ENCODE measurements at regions not wholly inside any gene's neighbourhood (a gene's known extent, or its start where the extent isn't known, plus 50 kb on each side); places are given as distances from the start of the nearest gene placed in this dataset.

- TF ChIP-seq CTCF (IDR thresholded peaks at IDR 0.05) (no peak), POLR2AphosphoS5 (IDR thresholded peaks at IDR 0.05; ENCODE audit: low read depth, low read length) (no peak), REST (IDR thresholded peaks at IDR 0.05; ENCODE audit: insufficient read depth in 1 of 2, low read depth in 2 of 2, low read length in 1 of 2) (no peak)
Observed at GRCh38 chr4:142922720-142923119, 76.6 kb upstream of the INPP4B start.
